ENCODE measurements at regions not wholly inside any gene's neighbourhood (a gene's known extent, or its start where the extent isn't known, plus 50 kb on each side); places are given as distances from the start of the nearest gene placed in this dataset.

DNA sequence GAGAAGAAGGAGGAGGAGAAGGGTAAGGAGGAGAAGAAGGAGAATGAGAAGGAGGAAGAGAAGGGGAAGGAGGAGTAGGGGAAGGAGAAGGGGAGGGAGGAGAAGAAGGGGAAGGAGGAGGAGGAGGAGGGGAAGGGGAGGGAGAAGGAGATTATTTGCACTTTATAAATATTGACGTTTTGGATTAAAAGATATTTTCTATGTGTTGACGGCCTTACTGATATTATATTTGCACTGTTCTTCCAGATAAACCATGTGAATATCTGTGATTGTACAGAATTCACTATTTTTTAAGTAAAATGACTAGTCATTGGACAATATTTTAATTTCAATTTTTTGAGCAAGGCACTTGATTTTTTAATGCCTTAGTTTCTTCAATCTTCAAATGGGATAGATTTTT lies 310.5 kb upstream of the DNAJC19 start (continued):
- TF ChIP-seq HDAC6 (IDR thresholded peaks at IDR 0.05; ENCODE audit: low read depth, low read length) (no peak), JUN (IDR thresholded peaks at IDR 0.05; ENCODE audit: low read depth, low read length) (no peak), CBX5 (IDR thresholded peaks at IDR 0.05; ENCODE audit: low read depth, low read length) (no peak), ZNF274 (IDR thresholded peaks at IDR 0.05; ENCODE audit: borderline replicate concordance, extremely low read depth, low read length) (no peak)
